CD8-positive, alpha-beta memory T cell (primary cell): ENCODE measurements at regions not wholly inside any gene's neighbourhood (a gene's known extent, or its start where the extent isn't known, plus 50 kb on each side); places are given as distances from the start of the nearest gene placed in this dataset.

ENCODE experiments used
- CTCF ChIA-PET: fragments of 350-600 bp; sonication (Branson Sonifier 250); formaldehyde crosslinking; loops from one replicate; lab custom pipeline; 2021; ENCODE audit warnings: antibody characterized with exemption; lab: Charles Lee
- POLR2A ChIA-PET: fragments of 350-600 bp; sonication (Branson Sonifier 250); formaldehyde crosslinking; loops from one replicate; lab custom pipeline; 2021; ENCODE audit warnings: antibody characterized with exemption; lab: Charles Lee
- DNase-seq, 5 donors: peaks; one replicate each; pipeline versions ENCODE4 v3.0.0 to v3.0.0-alpha.2; 2020 to 2022; ENCODE audit warnings: mixed read lengths in 1 of 5
- H3K27ac ChIP-seq: one replicate; pipeline ENCODE4 v1.7.0; 2013; ENCODE audit warnings: low read depth, mild to moderate bottlenecking, low read length, moderate library complexity
- H3K27me3 ChIP-seq: 2 replicates; pipeline ENCODE4 v1.7.0; 2013; ENCODE audit warnings: low read length, mild to moderate bottlenecking; ENCODE audit not compliant: insufficient read depth, poor library complexity, severe bottlenecking
- H3K36me3 ChIP-seq: 2 replicates; pipeline ENCODE4 v1.7.0; 2013; ENCODE audit warnings: mild to moderate bottlenecking, low read length, moderate library complexity; ENCODE audit not compliant: insufficient read depth
- H3K4me1 ChIP-seq: 2 replicates; pipeline ENCODE4 v1.7.0; 2013; ENCODE audit warnings: mild to moderate bottlenecking, low read length, moderate library complexity; ENCODE audit not compliant: insufficient read depth
- H3K4me3 ChIP-seq: 2 replicates; pipeline ENCODE4 v1.7.0; 2013; ENCODE audit warnings: mild to moderate bottlenecking, low read length
- H3K9me3 ChIP-seq: 2 replicates; pipeline ENCODE4 v1.7.0; 2013; ENCODE audit warnings: mild to moderate bottlenecking, low read length
- H3K27ac Mint-ChIP-seq, 8 donors: one replicate each; pipeline ENCODE4 v1.8.0; 2020 to 2021; ENCODE audit warnings: mixed read lengths in 8 of 8, mild to moderate bottlenecking in 6 of 8, inconsistent platforms in 3 of 8, moderate library complexity in 3 of 8
- H3K27me3 Mint-ChIP-seq, 2 donors: one replicate each; pipeline ENCODE4 v1.8.0; 2020 to 2021; ENCODE audit warnings: mixed read lengths in 2 of 2, mild to moderate bottlenecking in 1 of 2, moderate library complexity in 1 of 2
- H3K36me3 Mint-ChIP-seq, 3 donors: one replicate each; pipeline ENCODE4 v1.8.0; 2020 to 2021; ENCODE audit warnings: mixed read lengths in 3 of 3, inconsistent platforms in 1 of 3, mild to moderate bottlenecking in 1 of 3
- H3K4me1 Mint-ChIP-seq, 3 donors: one replicate each; pipeline ENCODE4 v1.8.0; 2020 to 2021; ENCODE audit warnings: mixed read lengths in 3 of 3, inconsistent platforms in 1 of 3, mild to moderate bottlenecking in 1 of 3
- H3K4me3 Mint-ChIP-seq, 7 donors: one replicate each; pipeline ENCODE4 v1.8.0; 2020 to 2021; ENCODE audit warnings: mixed read lengths in 7 of 7, mild to moderate bottlenecking in 6 of 7, moderate library complexity in 4 of 7, inconsistent platforms in 2 of 7
- H3K9me3 Mint-ChIP-seq, 5 donors: one replicate each; pipeline ENCODE4 v1.8.0; 2020 to 2022; ENCODE audit warnings: mixed read lengths in 5 of 5, mild to moderate bottlenecking in 3 of 5, moderate library complexity in 2 of 5, inconsistent platforms in 1 of 5

DNA sequence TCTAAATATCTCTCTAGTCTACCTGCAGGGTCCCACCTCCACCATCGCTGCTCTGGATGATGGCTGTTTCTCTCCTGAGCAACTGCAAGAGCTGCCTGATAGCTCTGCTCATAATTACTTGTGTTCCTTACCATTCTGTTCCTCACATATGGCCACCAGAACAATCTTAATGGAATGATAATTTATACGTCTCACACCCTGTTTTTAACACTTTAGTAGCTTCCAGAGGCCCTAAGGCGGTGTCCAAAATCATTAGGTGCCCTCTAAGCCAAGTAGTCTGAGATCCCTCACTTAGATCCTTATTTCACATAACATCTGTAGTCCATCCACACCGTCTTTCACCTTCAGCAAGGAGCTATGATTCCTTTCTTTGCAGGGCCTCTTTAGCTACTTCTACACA is 373.3 kb downstream of the GBE1 start:
- Histone ChIP-seq H3K27me3 (no peaks in the 10 kb centered on the region), H3K4me1 (no peaks in the 10 kb centered on the region), H3K9me3 (no peaks in the 10 kb centered on the region), H3K27ac (no peak overlapping the region), H3K36me3 (no peaks in the 10 kb centered on the region), H3K4me3 (no peak overlapping the region)
- H3K36me3 Mint-ChIP-seq = no peaks in the 10 kb centered on the region
- ChIA-PET POLR2A (no interaction called here), CTCF (no interaction called here)
- H3K9me3 Mint-ChIP-seq = peaks cover 0 to 5% (median 2%) of the 10 kb centered on the region in 5 donors
- H3K4me1 Mint-ChIP-seq = no peaks in the 10 kb centered on the region
- H3K27me3 Mint-ChIP-seq = peaks cover 0 to 3% of the 10 kb centered on the region in 2 donors
- no peak overlapping the region for H3K4me3 Mint-ChIP-seq
- DNase-seq = no peak
- H3K27ac Mint-ChIP-seq = no peak overlapping the region

GRCh38 chr3:81382470-81382869 is 379.0 kb downstream of the GBE1 start:
- Histone ChIP-seq H3K4me1 (no peaks in the 10 kb centered on the region), H3K27me3 (no peaks in the 10 kb centered on the region), H3K9me3 (no peaks in the 10 kb centered on the region), H3K4me3 (no peak overlapping the region), H3K36me3 (no peaks in the 10 kb centered on the region), H3K27ac (no peak overlapping the region)
- no peak overlapping the region for H3K4me3 Mint-ChIP-seq
- no peak overlapping the region for H3K27ac Mint-ChIP-seq
- peaks cover 3 to 11% (median 6%) of the 10 kb centered on the region in 5 donors for H3K9me3 Mint-ChIP-seq
- POLR2A ChIA-PET = no interaction called here
- H3K4me1 Mint-ChIP-seq = no peaks in the 10 kb centered on the region
- no peak for DNase-seq
- H3K36me3 Mint-ChIP-seq = no peaks in the 10 kb centered on the region
- CTCF ChIA-PET = no interaction called here
- H3K27me3 Mint-ChIP-seq = no peaks in the 10 kb centered on the region

GRCh38 chr3:81380234-81380633 is 381.2 kb downstream of the GBE1 start:
- Mint-ChIP-seq H3K9me3 (peaks cover 1 to 11% (median 8%) of the 10 kb centered on the region in 5 donors), H3K27ac (no peak overlapping the region), H3K36me3 (no peaks in the 10 kb centered on the region), H3K27me3 (no peaks in the 10 kb centered on the region), H3K4me3 (no peak overlapping the region), H3K4me1 (no peaks in the 10 kb centered on the region)
- Histone ChIP-seq H3K27me3 (no peaks in the 10 kb centered on the region), H3K27ac (no peak overlapping the region), H3K36me3 (no peaks in the 10 kb centered on the region), H3K9me3 (no peaks in the 10 kb centered on the region), H3K4me1 (no peaks in the 10 kb centered on the region), H3K4me3 (no peak overlapping the region)
- POLR2A ChIA-PET = no interaction called here
- DNase-seq = no peak
- CTCF ChIA-PET = no interaction called here

DNA sequence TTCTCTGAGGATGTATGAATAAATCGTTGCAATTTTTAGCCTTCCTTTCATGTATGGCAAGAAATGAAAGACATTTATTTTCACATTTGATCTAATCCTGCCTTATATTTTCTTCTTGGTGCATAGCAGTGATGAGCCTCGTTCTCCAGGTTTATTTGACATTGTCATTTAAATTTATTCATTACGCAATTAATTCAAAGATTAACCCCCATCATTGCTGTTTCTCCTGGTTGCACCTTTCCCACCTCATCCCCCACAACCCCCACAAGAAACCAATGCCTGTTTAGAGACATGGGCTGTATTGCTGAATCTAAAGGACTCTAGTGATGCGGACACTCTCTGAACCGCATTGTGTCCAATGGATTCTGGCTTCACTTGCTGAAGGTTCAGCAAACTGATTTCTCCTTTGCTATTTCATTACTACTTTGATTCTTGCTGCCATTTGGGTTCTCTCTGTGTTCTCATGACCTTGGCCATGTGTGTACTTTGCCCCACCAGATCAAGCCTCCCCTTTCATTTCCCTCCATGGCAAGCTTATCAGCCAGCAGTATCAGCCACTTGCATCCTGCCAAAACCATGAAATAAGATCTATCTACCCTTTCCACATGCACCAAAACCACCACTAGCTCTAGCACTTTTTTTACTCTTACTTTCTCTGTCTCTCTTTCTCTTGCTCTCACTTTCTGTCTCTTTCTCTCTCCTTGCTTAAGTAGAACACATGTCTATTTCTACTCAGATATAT is 382.7 kb downstream of the GBE1 start:
- Mint-ChIP-seq H3K36me3 (no peaks in the 10 kb centered on the region), H3K4me1 (no peaks in the 10 kb centered on the region), H3K27me3 (no peaks in the 10 kb centered on the region), H3K4me3 (no peak overlapping the region), H3K9me3 (peaks cover 6 to 11% (median 8%) of the 10 kb centered on the region in 5 donors), H3K27ac (no peak overlapping the region)
- Histone ChIP-seq H3K4me1 (no peaks in the 10 kb centered on the region), H3K27ac (no peak overlapping the region), H3K36me3 (no peaks in the 10 kb centered on the region), H3K27me3 (no peaks in the 10 kb centered on the region), H3K9me3 (no peaks in the 10 kb centered on the region), H3K4me3 (no peak overlapping the region)
- CTCF ChIA-PET = no interaction called here
- DNase-seq = no peak
- POLR2A ChIA-PET = no interaction called here

DNA sequence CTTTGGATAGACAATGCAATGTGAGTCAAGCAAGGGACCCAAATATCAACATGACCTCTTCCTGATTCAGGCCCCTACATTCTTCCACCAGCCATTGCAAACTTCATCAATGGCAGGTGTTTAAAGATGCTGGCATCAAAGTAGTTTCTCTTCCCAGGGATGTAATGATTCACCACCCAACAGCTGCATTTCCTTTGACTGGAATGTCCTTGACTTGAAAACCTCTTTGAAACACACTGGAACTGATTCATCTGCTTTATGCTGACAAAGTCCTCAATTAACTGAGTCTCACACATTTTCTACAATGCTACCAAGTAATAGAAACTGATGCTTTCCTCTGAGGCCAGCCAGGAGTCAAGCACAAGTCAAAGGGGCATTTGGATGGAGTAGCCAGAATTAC is 385.5 kb downstream of the GBE1 start:
- Mint-ChIP-seq H3K4me3 (no peak overlapping the region), H3K36me3 (no peaks in the 10 kb centered on the region), H3K4me1 (no peaks in the 10 kb centered on the region), H3K27ac (no peak overlapping the region), H3K27me3 (no peaks in the 10 kb centered on the region), H3K9me3 (peaks cover 0 to 14% (median 7%) of the 10 kb centered on the region in 5 donors)
- Histone ChIP-seq H3K4me3 (no peak overlapping the region), H3K27ac (no peak overlapping the region), H3K36me3 (no peaks in the 10 kb centered on the region), H3K9me3 (no peaks in the 10 kb centered on the region), H3K27me3 (no peaks in the 10 kb centered on the region), H3K4me1 (no peaks in the 10 kb centered on the region)
- no peak for DNase-seq
- CTCF ChIA-PET = no interaction called here
- POLR2A ChIA-PET = no interaction called here

GRCh38 chr3:81364411-81364810 is 397.0 kb downstream of the GBE1 start:
- ChIA-PET POLR2A (no interaction called here), CTCF (no interaction called here)
- peaks cover 0 to 26% (median 2%) of the 10 kb centered on the region in 5 donors for H3K9me3 Mint-ChIP-seq
- no peak for DNase-seq
- no peak overlapping the region for H3K4me3 ChIP-seq
- H3K36me3 ChIP-seq = no peaks in the 10 kb centered on the region
- no peak overlapping the region for H3K27ac ChIP-seq
- H3K27me3 Mint-ChIP-seq = no peaks in the 10 kb centered on the region
- no peak overlapping the region for H3K27ac Mint-ChIP-seq
- no peaks in the 10 kb centered on the region for H3K9me3 ChIP-seq
- H3K4me3 Mint-ChIP-seq = no peak overlapping the region
- H3K4me1 ChIP-seq = no peaks in the 10 kb centered on the region
- no peaks in the 10 kb centered on the region for H3K27me3 ChIP-seq
- no peaks in the 10 kb centered on the region for H3K4me1 Mint-ChIP-seq
- H3K36me3 Mint-ChIP-seq = no peaks in the 10 kb centered on the region

DNA sequence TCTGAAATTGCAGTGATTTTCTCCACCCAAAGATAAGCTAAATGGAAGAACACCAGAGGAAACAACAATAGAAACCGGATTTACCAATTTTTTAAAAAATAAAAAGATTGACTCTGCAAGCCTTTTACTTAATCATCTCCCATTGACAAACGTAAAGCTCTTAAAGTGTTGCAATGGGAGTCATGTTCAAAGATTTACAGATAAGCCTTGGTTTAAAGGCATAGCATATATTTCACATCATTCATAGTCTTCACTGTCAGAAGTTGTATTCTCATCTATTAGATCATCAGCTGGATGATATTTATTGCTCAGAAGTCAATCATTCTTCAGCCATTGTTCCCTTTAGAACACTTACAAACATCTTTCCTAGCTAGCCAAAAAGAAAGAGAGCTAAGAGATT is 397.6 kb downstream of the GBE1 start:
- peaks cover 0 to 20% (median 2%) of the 10 kb centered on the region in 5 donors for H3K9me3 Mint-ChIP-seq
- H3K36me3 Mint-ChIP-seq = no peaks in the 10 kb centered on the region
- no peak overlapping the region for H3K4me3 ChIP-seq
- no peaks in the 10 kb centered on the region for H3K9me3 ChIP-seq
- no peaks in the 10 kb centered on the region for H3K36me3 ChIP-seq
- H3K27ac ChIP-seq = no peak overlapping the region
- POLR2A ChIA-PET = no interaction called here
- H3K27ac Mint-ChIP-seq = no peak overlapping the region
- no peak overlapping the region for H3K4me3 Mint-ChIP-seq
- CTCF ChIA-PET = no interaction called here
- no peak for DNase-seq
- no peaks in the 10 kb centered on the region for H3K4me1 ChIP-seq
- H3K27me3 Mint-ChIP-seq = no peaks in the 10 kb centered on the region
- H3K4me1 Mint-ChIP-seq = no peaks in the 10 kb centered on the region
- no peaks in the 10 kb centered on the region for H3K27me3 ChIP-seq

DNA sequence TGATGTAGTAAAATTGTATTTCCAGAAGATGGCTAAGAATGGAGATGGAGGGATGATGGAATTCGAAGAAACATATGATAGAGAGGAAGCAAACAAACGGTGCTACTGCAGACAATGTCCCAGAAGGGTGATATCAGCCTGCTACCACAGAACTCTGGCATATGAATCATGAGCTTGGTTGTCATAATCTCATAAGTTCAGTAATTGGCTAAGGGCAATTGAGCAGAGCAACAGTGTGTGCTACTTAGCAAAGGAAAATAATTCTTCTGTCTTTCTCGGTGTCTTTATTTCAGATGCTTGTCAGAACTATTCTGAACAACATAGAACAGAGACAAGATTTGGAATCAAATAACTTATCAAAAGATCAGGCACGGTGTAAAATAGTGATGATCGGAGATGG is 407.3 kb downstream of the GBE1 start:
- H3K27me3 Mint-ChIP-seq = no peaks in the 10 kb centered on the region
- no peak overlapping the region for H3K27ac Mint-ChIP-seq
- peaks cover 0 to 12% (median 5%) of the 10 kb centered on the region in 5 donors for H3K9me3 Mint-ChIP-seq
- H3K36me3 Mint-ChIP-seq = no peaks in the 10 kb centered on the region
- Histone ChIP-seq H3K27ac (no peak overlapping the region), H3K4me3 (no peak overlapping the region), H3K27me3 (no peaks in the 10 kb centered on the region), H3K36me3 (no peaks in the 10 kb centered on the region), H3K9me3 (no peaks in the 10 kb centered on the region), H3K4me1 (no peaks in the 10 kb centered on the region)
- ChIA-PET POLR2A (no interaction called here), CTCF (no interaction called here)
- H3K4me3 Mint-ChIP-seq = no peak overlapping the region
- no peak for DNase-seq
- no peaks in the 10 kb centered on the region for H3K4me1 Mint-ChIP-seq
